IPS DF 4.7 (cell line): ENCODE measurements at regions not wholly inside any gene's neighbourhood (a gene's known extent, or its start where the extent isn't known, plus 50 kb on each side); places are given as distances from the start of the nearest gene placed in this dataset.

ENCODE experiments used
- DNase-seq: peaks from one replicate; pipeline ENCODE4 v3.0.0-alpha.2; 2013; ENCODE audit warnings: low spot score; ENCODE audit errors: extremely low read depth

GRCh38 chr5:114238771-114239313 is 123.0 kb upstream of the KCNN2 start:
- DNase-seq: no peak

- DNase-seq: no peak
These were observed 118.4 kb upstream of the KCNN2 start for GRCh38 chr5:114243281-114243971.

GRCh38 chr5:114243972-114244317 is 117.9 kb upstream of the KCNN2 start:
- no peak for DNase-seq

- DNase-seq: no peak
These were observed 112.0 kb upstream of the KCNN2 start for GRCh38 chr5:114249823-114250222.

- no peak for DNase-seq
These were observed 111.3 kb upstream of the KCNN2 start for GRCh38 chr5:114250536-114250935.

GRCh38 chr5:114252226-114252625 is 109.6 kb upstream of the KCNN2 start:
- DNase-seq: no peak

GRCh38 chr5:114255260-114255659 is 106.6 kb upstream of the KCNN2 start:
- DNase-seq: no peak

- no peak for DNase-seq
These were observed 99.9 kb upstream of the KCNN2 start for GRCh38 chr5:114261989-114262388.

GRCh38 chr5:114265432-114266060 is 96.3 kb upstream of the KCNN2 start:
- DNase-seq: no peak

GRCh38 chr5:114266374-114266773 is 95.5 kb upstream of the KCNN2 start:
- no peak for DNase-seq

GRCh38 chr5:114296191-114296590 is 65.7 kb upstream of the KCNN2 start:
- DNase-seq: no peak

GRCh38 chr5:114297915-114298314 is 64.0 kb upstream of the KCNN2 start:
- no peak for DNase-seq

- DNase-seq: no peak
These were observed 56.3 kb upstream of the KCNN2 start for GRCh38 chr5:114305402-114306207.

GRCh38 chr5:114308017-114308416 is 53.9 kb upstream of the KCNN2 start:
- DNase-seq: no peak

GRCh38 chr5:114308508-114308907 is 53.4 kb upstream of the KCNN2 start:
- no peak for DNase-seq

GRCh38 chr5:114310666-114311065 is 51.2 kb upstream of the KCNN2 start:
- DNase-seq: no peak

GRCh38 chr5:114311281-114311680 is 50.6 kb upstream of the KCNN2 start:
- DNase-seq: no peak

- DNase-seq: no peak
These were observed 49.9 kb upstream of the KCNN2 start for GRCh38 chr5:114311968-114312367.
